ENCODE measurements at regions not wholly inside any gene's neighbourhood (a gene's known extent, or its start where the extent isn't known, plus 50 kb on each side); places are given as distances from the start of the nearest gene placed in this dataset.

GRCh38 chr5:124642151-124642550 lies 104.3 kb downstream of the ZNF608 start:
- no peak for TF ChIP-seq CTCF (IDR thresholded peaks at IDR 0.05)
- no peak for TF ChIP-seq POLR2A (IDR thresholded peaks at IDR 0.05)

All from lower leg skin (tissue), 3 donors.